GM13977 (cell line): ENCODE measurements at regions not wholly inside any gene's neighbourhood (a gene's known extent, or its start where the extent isn't known, plus 50 kb on each side); places are given as distances from the start of the nearest gene placed in this dataset.

Experiments used
- DNase-seq: peaks from one replicate; pipeline ENCODE4 v3.0.0; 2012; ENCODE audit warnings: low spot score
- CTCF ChIP-seq: IDR thresholded peaks from 2 replicates; pipeline ENCODE4 v1.5.1; 2012; ENCODE audit warnings: mild to moderate bottlenecking, control low read depth; ENCODE audit not compliant: insufficient read depth; ENCODE audit errors: extremely low read depth, missing control alignments
- in situ Hi-C: fragments of 300-500 bp; cut with MboI; formaldehyde crosslinking; loops from one replicate; pipeline ENCODE4 v1.12.0; 2022; ENCODE audit warnings: low sequenced_read_pairs, low pct_unique_long_range_greater_than_20kb, mixed read lengths, inconsistent platforms; ENCODE audit not compliant: unreplicated experiment

- in situ Hi-C loops = no loop called here
- TF ChIP-seq CTCF = no peak
- no peak for DNase-seq
Measured at GRCh38 chr13:105465745-105466144, 1069.7 kb downstream of the EFNB2 start, which contains the start of gene DAOA. TSS of gene DAOA (plus strand) at chr13:105466045.

- in situ Hi-C loops = no loop called here
- TF ChIP-seq CTCF = no peak
- DNase-seq = no peak
Measured at GRCh38 chr13:105465251-105465650, 1070.2 kb downstream of the EFNB2 start.

GRCh38 chr13:105464249-105464648, 1071.2 kb downstream of the EFNB2 start:
- in situ Hi-C loops = no loop called here
- TF ChIP-seq CTCF = no peak
- no peak for DNase-seq

GRCh38 chr13:105463011-105463501, 1072.4 kb downstream of the EFNB2 start:
- DNase-seq = no peak
- in situ Hi-C loops = no loop called here
- TF ChIP-seq CTCF = no peak

- TF ChIP-seq CTCF = no peak
- no peak for DNase-seq
- in situ Hi-C loops = no loop called here
Measured at GRCh38 chr13:105462098-105462497, 1073.4 kb downstream of the EFNB2 start.

GRCh38 chr13:105452895-105453294, 1082.6 kb downstream of the EFNB2 start:
- in situ Hi-C loops = no loop called here
- no peak for DNase-seq
- no peak for TF ChIP-seq CTCF

- TF ChIP-seq CTCF = no peak
- in situ Hi-C loops = no loop called here
- no peak for DNase-seq
Measured at GRCh38 chr13:105450784-105451183, 1084.7 kb downstream of the EFNB2 start.
